HG03571 (cell line): ENCODE measurements at regions not wholly inside any gene's neighbourhood (a gene's known extent, or its start where the extent isn't known, plus 50 kb on each side); places are given as distances from the start of the nearest gene placed in this dataset.
A peak's percentile ranks its signal among the peaks of the same experiment; 100 is the strongest.
"Not testable (repeated sequence)": the region's sequence is repeated elsewhere in the genome, so short reads cannot be mapped to it uniquely, and the experiment has no call there.

Source experiments
- ATAC-seq: cut with Tn5 transposase; IDR thresholded peaks from one replicate; pipeline ENCODE4 v1.9.1; 2021; ENCODE audit not compliant: unreplicated experiment

- ATAC-seq = no peak
These were observed 1781.7 kb upstream of the PCDH10 start for GRCh38 chr4:131367441-131367840.

DNA sequence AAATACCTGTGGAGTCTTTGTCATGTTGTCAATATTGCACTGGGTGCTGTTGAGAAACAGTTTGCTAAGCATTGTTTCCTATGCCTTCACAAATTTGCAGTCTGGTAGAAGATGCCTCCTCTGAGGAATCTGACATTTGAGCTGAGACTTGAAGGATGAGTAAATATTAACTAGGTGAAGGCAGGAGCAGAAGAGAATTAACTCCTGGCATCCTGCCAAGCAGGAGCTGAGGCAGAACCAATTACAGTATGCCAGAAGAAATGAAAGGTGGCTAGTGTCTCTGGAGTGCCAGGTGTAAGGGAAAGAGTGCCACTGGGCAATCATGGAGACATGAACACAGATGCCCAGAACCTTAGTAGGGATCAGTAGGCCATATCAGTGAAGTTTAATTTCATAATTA is 1778.2 kb upstream of the PCDH10 start:
- ATAC-seq = no peak

GRCh38 chr4:131381055-131381454 is 1768.0 kb upstream of the PCDH10 start:
- ATAC-seq = no peak

DNA sequence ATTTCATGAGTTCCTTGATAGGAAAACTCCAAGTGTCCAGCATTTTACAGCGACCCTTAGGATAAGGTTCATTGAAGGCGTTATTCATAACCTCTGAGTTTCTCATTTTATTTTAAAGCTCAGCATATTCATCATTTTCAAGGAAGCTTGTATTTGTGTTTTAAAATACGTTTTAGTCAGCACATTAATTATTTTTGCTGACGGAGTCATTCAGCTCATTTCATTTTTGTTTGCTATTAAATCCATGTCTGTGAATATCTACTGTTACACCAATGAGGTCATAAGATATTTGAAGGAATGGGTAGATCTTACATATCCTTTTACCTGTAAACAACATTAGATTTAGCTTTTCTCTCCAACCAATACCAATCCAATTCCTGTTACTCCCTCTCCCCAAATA is 1766.3 kb upstream of the PCDH10 start:
- ATAC-seq = no peak

GRCh38 chr4:131388277-131388676 is 1760.8 kb upstream of the PCDH10 start:
- ATAC-seq = no peak

- no peak for ATAC-seq
These were observed 1741.0 kb upstream of the PCDH10 start for GRCh38 chr4:131408102-131408501.

- ATAC-seq = no peak
These were observed 1737.7 kb upstream of the PCDH10 start for GRCh38 chr4:131411393-131411792.

- ATAC-seq = no peak
These were observed 1729.9 kb upstream of the PCDH10 start for GRCh38 chr4:131419147-131419546.

GRCh38 chr4:131426023-131426758 is 1722.9 kb upstream of the PCDH10 start:
- ATAC-seq = no peak

GRCh38 chr4:131427000-131427399 is 1722.1 kb upstream of the PCDH10 start:
- ATAC-seq = no peak

- no peak for ATAC-seq
These were observed 1718.8 kb upstream of the PCDH10 start for GRCh38 chr4:131430302-131430701.

DNA sequence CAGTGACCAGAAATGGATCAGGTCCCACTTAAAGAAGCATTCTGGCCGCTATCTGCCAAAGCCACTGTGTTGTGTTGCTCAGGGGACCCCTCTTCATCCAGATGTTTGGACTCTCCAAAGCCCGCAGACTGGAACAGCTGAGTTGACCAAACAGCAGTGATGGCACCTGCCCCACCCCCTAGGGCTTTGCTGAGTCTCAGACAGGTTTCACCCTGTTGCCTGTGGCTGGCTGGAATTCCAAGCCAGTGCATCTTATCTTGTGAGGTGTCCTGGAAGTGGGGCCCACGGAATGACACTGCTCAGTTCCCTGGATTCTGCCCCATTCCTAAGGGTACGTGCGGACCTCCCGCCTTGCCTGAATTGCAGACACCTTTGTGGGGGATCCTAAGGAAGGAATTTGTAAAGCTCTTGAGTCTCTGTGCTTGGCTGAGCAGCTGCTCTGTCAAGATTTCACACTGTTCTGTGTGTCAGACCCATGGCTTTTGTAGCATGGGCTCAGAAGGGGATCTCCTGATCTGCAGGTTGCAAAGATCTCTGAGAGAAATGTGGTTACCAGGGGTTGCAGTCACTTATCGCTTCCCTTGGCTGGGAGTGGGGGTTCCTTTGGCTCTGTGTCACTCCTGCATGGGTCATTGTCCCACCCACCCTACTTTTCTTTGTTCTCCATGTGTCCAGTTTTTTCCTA is 1707.9 kb upstream of the PCDH10 start:
- ATAC-seq = no peak

GRCh38 chr4:131447883-131448282 is 1701.2 kb upstream of the PCDH10 start:
- ATAC-seq = no peak

- ATAC-seq = no peak
These were observed 1698.4 kb upstream of the PCDH10 start for GRCh38 chr4:131450572-131451209.

DNA sequence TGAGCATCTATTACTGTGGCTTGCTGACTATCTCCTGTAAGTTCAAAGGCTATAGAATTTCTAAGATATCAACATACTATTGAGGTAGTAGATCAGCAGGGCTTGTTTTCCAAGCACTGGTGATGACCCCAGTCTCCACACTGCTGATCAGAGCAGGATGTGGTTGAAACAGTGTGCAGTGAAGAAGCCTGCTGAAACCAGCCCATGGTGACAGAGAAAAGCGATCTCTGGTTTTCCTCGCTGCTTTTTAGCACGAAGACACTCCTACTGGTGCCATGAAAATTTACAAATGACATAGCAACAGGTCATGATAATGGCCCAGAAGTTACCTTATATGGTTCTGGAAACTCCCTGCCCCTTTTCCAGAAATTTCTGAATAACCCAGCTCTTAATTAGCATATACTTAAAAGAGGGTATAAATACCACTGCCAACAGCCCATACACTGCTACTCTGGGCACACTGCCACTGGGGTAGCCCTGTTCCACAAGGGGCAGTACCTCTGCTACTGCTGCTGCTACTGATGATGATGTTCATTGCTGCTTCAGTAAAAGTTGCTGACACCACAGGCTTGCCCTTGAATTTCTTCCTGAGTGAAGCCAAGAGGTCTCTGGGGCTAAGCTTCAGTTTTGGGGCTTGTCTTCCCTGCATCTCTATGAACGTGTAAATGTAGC is 1689.5 kb upstream of the PCDH10 start:
- ATAC-seq = peak; percentile 79

DNA sequence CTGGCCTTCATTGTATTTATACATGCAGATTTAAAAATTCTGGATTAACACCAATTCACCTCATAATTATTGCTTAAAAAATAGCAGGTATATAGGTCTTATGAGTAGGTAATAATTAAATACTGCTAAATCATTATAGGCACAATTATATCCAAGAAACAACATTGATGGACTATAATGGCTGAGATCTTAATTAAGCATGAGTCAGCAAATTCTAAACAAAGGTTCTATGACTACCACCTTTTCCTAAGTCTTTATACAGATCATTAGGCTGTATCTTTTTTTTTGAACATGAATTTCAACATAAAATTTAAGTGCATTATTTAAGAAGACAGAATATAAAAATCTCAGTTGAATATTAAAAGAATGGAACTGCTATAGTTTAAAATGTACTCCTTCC is 1678.7 kb upstream of the PCDH10 start:
- ATAC-seq = no peak

DNA sequence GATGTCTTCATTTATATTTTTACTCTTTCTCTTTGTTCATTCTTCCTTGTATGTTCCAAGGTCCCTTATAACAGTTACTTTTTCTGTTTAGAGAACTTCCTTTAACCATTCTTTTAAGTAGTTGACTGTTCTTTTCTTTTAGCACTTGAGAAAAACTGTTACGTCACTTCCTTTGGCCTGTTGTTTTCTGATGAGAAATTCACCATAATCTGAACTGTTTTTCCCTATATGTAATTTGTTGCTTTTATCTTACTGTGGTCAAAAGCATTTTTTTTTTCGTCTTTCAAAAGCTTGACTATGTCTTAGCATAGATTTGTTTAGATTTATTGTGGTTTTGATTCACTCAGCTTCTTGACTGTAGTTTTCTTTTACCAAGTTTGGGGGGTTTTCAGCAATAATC is 1660.3 kb upstream of the PCDH10 start:
- no peak for ATAC-seq

DNA sequence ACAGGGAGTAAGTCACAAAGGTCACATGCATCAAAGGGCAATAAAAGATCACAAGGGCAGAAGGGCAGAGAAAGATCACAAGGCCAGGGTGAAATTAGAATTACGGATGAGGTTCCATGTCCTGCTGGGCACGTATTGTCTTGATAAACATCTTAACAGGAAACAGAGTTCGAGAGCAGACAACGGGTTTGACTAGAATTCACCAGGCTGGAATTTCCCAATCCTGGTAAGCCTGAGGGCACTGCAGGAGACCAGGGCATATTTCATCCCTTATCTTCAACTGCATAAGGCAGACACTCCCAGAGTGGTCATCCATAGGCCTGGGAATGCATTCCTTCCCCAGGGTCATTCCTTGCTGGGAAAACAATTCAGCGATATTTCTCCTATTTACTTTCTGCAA is 1652.9 kb upstream of the PCDH10 start:
- not testable (repeated sequence) for ATAC-seq

DNA sequence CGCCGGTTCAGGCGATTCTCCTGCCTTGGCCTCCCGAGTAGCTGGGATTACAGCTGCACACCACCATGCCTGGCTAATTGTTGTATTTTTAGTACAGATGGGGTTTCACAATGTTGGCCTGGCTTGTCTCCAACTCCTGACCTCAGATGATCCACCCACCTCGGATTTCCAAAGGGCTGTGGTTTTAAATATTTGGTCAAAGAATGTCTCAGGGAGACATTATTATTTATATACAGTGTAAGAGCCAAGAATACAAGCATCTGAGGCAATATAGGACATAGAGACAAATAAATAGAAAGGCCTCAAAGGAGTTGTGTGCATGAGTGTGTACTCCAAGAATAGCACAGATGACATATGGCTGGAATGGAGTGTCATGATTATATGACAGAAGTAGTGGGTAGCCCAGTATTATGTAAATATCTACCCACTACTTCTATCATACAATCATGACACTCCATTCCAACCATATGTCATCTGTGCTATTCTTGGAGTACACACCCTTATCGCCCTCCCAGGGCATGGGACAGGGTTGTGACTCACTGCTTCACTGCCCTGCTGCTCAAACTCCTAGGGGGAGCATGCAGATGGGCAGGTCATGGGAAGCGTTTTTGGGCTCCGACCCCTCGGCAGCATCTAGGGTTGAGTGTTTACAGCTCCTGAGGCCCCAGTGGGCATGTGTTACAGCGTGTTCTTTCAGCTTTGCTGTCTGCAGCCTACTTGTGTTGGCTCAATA is 1649.8 kb upstream of the PCDH10 start:
- ATAC-seq = no peak

DNA sequence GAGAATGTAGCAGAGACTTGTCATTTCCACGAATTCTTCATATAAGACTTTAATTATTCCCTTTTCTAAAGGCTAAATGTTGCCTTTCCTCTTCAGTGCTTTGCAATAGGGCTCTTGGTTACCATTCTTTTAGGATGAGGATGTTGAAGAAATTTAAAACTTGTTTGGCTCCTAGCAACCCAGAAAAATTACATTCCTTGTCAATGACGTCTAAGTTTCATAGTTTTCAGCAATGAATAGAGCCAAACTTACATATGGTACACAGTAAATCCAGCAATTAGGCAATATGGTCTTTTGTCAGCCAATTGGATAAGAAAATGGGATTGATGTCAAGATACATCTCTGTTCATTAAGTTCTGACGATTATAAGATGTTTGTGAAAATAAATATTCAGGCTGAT is 1639.6 kb upstream of the PCDH10 start:
- no peak for ATAC-seq

DNA sequence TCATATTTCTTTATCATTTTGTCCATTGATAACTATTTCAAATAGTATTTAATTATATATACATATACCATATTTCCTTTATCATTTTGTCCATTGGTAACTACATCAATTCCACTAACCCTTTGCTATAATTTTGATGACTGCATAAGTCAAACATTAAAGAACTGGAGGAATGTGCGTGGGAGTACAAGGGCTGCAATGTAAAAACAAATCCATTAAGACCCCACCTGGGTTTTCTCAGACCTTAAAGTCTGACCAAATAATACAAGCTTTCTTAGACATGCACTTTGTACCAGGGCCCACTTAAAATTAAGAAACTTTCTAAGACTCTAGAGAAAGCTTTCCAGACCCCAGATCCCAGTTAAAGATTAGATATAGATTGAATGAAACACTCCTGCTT is 1622.4 kb upstream of the PCDH10 start:
- no peak for ATAC-seq
